Left ventricle myocardium inferior (tissue), 1 donor: ENCODE measurements at regions not wholly inside any gene's neighbourhood (a gene's known extent, or its start where the extent isn't known, plus 50 kb on each side); places are given as distances from the start of the nearest gene placed in this dataset.
A peak's percentile ranks its signal among the peaks of the same experiment; 100 is the strongest.

Experiments
- DNase-seq: peaks from one replicate; pipeline ENCODE4 v3.0.0-alpha.2; 2020
- H3K27ac ChIP-seq: fragments of 200-600 bp; replicated peaks from 2 replicates; pipeline ENCODE4 v1.8.0; 2021
- H3K27me3 ChIP-seq: fragments of 200-600 bp; 2 replicates; pipeline ENCODE4 v1.8.0; 2021; ENCODE audit warnings: low read depth
- H3K36me3 ChIP-seq: fragments of 200-600 bp; 2 replicates; pipeline ENCODE4 v1.8.0; 2021
- H3K4me1 ChIP-seq: fragments of 200-600 bp; 2 replicates; pipeline ENCODE4 v1.8.0; 2021
- H3K4me3 ChIP-seq: fragments of 200-600 bp; 2 replicates; pipeline ENCODE4 v1.8.0; 2021; ENCODE audit warnings: mild to moderate bottlenecking, moderate library complexity
- H3K9me3 ChIP-seq: fragments of 200-600 bp; replicated peaks from 2 replicates; pipeline ENCODE4 v1.8.0; 2021
- intact Hi-C: fragments of 100-400 bp; cut with micrococcal nuclease; formaldehyde crosslinking; loops from one replicate; pipeline ENCODE4 v1.11.0; 2022
- TF ChIP-seq, protein P1 (sequence below): fragments of 200-600 bp; IDR thresholded peaks from 2 replicates; pipeline ENCODE4 v1.8.0; 2021; ENCODE audit warnings: antibody characterized with exemption, mild to moderate bottlenecking, borderline replicate concordance
- donor health status: DM: no; HTN: yes; CAD: no; lungs with severe emphysema.

DNA sequence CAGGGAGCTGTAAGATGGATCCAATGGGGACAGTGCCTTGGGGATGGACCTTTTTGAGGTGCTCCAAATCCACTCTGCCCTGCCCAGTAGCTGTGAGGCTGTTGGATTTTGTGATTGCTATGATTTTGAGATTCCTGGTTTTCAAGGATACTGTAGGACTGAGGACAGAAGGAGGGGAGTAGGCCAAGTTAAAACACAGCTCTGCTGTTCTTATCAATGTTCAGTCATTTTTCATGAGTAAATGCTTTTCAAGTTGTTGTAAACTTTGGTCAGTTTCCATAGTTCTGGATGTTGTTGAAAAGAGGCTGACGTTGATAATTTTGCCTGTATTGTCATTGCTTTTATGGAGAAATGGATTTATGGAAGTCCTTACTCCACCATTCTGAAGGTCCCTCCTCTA lies 361.2 kb downstream of the ZNF516 start:
- Histone ChIP-seq H3K27ac (no peak overlapping the region), H3K4me1 (no peaks in the 10 kb centered on the region), H3K4me3 (no peak overlapping the region), H3K9me3 (no peaks in the 10 kb centered on the region), H3K36me3 (no peaks in the 10 kb centered on the region), H3K27me3 (peaks cover 8% of the 10 kb centered on the region)
- intact Hi-C loops: no loop called here
- no peak for DNase-seq
- TF ChIP-seq, protein P1, sequence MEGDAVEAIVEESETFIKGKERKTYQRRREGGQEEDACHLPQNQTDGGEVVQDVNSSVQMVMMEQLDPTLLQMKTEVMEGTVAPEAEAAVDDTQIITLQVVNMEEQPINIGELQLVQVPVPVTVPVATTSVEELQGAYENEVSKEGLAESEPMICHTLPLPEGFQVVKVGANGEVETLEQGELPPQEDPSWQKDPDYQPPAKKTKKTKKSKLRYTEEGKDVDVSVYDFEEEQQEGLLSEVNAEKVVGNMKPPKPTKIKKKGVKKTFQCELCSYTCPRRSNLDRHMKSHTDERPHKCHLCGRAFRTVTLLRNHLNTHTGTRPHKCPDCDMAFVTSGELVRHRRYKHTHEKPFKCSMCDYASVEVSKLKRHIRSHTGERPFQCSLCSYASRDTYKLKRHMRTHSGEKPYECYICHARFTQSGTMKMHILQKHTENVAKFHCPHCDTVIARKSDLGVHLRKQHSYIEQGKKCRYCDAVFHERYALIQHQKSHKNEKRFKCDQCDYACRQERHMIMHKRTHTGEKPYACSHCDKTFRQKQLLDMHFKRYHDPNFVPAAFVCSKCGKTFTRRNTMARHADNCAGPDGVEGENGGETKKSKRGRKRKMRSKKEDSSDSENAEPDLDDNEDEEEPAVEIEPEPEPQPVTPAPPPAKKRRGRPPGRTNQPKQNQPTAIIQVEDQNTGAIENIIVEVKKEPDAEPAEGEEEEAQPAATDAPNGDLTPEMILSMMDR: no peak

DNA sequence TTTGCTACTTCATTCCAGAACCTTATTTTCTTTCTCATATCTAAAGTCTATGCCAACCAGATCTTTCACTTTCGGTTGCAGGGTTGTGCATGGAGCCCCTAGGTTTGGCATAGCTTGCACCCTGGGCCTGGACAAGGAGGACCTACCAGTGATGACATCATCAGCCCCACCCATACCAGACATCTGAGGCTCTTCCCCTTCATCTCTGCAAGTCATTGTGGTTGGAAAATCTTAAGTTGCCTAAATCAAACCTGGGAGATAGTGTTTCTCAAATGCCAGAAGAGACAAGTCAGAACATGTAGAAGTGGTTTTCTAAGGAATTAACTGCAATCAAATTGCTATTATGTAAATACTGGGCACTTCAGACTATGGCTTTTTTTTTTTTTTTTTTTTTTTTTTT lies 363.3 kb downstream of the ZNF516 start:
- no peaks in the 10 kb centered on the region for H3K36me3 ChIP-seq
- TF ChIP-seq, protein P1: no peak
- peaks cover 3% of the 10 kb centered on the region for H3K27me3 ChIP-seq
- intact Hi-C loops: no loop called here
- no peak for DNase-seq
- H3K4me3 ChIP-seq: no peak overlapping the region
- H3K27ac ChIP-seq: no peak overlapping the region
- H3K4me1 ChIP-seq: no peaks in the 10 kb centered on the region
- H3K9me3 ChIP-seq: no peaks in the 10 kb centered on the region

DNA sequence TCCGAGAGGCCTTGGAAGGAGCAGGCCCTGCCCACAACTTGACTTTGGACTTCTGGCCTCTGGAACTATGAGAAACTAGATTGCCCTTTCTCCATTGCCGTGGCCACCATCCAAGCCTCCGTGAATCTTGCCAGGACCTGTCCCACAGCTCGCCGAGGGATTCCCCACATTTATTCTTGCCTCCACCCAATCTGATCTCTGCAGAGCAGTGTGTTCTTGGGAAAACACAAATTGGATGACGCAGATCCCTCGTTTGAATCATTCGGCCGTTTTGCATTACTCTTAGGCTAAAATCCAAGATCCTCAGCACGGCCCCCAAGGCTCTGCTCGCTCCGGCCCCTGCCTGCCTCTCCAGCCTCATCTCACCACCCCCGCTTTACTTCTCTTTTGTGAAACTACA lies 364.2 kb downstream of the ZNF516 start:
- Histone ChIP-seq H3K9me3 (no peaks in the 10 kb centered on the region), H3K4me1 (no peaks in the 10 kb centered on the region), H3K36me3 (no peaks in the 10 kb centered on the region), H3K4me3 (no peak overlapping the region), H3K27me3 (no peaks in the 10 kb centered on the region), H3K27ac (no peak overlapping the region)
- intact Hi-C loops: no loop called here
- no peak for DNase-seq
- TF ChIP-seq, protein P1: no peak

DNA sequence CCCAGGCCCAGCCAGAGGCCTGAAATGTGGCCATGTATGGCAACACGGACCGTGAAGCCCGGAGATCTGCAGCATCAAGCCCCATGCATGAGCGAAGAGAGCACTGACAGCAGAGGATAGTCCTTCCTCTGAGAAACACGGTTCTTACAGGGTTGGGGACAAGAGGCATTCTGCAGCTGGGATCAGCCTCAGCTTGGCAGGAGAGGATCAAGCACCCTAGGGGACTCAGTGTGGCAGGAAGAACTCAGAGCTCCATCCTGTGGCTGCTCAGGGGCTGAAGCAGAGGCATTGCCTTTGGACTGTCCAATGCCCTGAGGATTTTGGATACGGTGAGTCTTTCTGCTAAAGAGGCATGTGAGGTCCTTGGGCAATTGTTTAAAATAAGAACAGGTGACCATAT lies 368.7 kb downstream of the ZNF516 start:
- TF ChIP-seq, protein P1: peak; percentile 61
- Histone ChIP-seq H3K27me3 (no peaks in the 10 kb centered on the region), H3K4me1 (no peaks in the 10 kb centered on the region), H3K36me3 (no peaks in the 10 kb centered on the region), H3K27ac (no peak overlapping the region), H3K4me3 (no peak overlapping the region), H3K9me3 (no peaks in the 10 kb centered on the region)
- peak; percentile 19 for DNase-seq
- intact Hi-C loops: no loop called here

DNA sequence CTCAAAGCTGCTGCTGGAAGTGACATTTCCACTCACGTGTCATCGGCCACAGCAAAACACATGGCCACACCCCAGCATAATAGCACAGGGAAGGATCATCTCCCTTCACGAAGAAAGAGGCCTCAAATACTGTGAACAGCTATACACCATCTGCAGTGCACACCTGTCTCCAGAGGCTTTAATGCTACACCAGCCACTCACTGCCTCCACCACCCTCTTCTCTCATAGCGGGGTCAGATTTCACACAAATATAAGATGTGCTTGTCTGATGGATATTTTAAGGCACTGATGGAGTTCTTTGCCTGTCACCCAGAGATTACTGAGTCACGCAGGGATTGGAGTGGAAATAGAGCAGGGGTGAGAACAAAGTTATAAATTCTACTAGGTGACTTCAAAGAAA lies 374.0 kb downstream of the ZNF516 start:
- intact Hi-C loops: no loop called here
- no peak for DNase-seq

More for the DNA sequence above, 374.0 kb downstream of the ZNF516 start:
- no peaks in the 10 kb centered on the region for H3K9me3 ChIP-seq
- no peaks in the 10 kb centered on the region for H3K27me3 ChIP-seq
- no peaks in the 10 kb centered on the region for H3K4me1 ChIP-seq
- TF ChIP-seq, protein P1: no peak
- H3K4me3 ChIP-seq: no peak overlapping the region
- H3K27ac ChIP-seq: no peak overlapping the region
- H3K36me3 ChIP-seq: no peaks in the 10 kb centered on the region
